Prostate gland (tissue), 2 donors: ENCODE measurements at regions not wholly inside any gene's neighbourhood (a gene's known extent, or its start where the extent isn't known, plus 50 kb on each side); places are given as distances from the start of the nearest gene placed in this dataset.

Experiments used
- CTCF ChIP-seq, 4 experiments: fragments of 200-600 bp in 2 of 4; fragments of 450-650 bp in 2 of 4; sonication (generic) in 2 of 4; IDR thresholded peaks; 1 replicate in 3 of 4; 2 replicates in 1 of 4; pipeline ENCODE4 v1.5.1; 2016 to 2019; ENCODE audit warnings: antibody characterized with exemption in 4 of 4, mild to moderate bottlenecking in 2 of 4, moderate library complexity in 2 of 4
- POLR2A ChIP-seq: fragments of 450-650 bp; IDR thresholded peaks from one replicate; pipeline ENCODE4 v1.6.1; 2016; ENCODE audit warnings: antibody characterized with exemption, mild to moderate bottlenecking

- no peak for TF ChIP-seq CTCF (IDR thresholded peaks at IDR 0.05)
- no peak for TF ChIP-seq POLR2A
Measured at GRCh38 chr5:145062280-145063062, 772.7 kb downstream of the PRELID2 start.
